ENCODE measurements at regions not wholly inside any gene's neighbourhood (a gene's known extent, or its start where the extent isn't known, plus 50 kb on each side); places are given as distances from the start of the nearest gene placed in this dataset.

- DNase-seq = no peak
Measured at GRCh38 chr4:180156684-180157083, 2086.5 kb upstream of the TENM3 start.

- DNase-seq = no peak
Measured at GRCh38 chr4:180160195-180160983, 2082.8 kb upstream of the TENM3 start.

GRCh38 chr4:180164799-180165198 lies 2078.4 kb upstream of the TENM3 start:
- no peak for DNase-seq

GRCh38 chr4:180169394-180169793 lies 2073.8 kb upstream of the TENM3 start:
- no peak for DNase-seq

GRCh38 chr4:180169966-180170365 lies 2073.2 kb upstream of the TENM3 start:
- DNase-seq = no peak

- no peak for DNase-seq
Measured at GRCh38 chr4:180179146-180179545, 2064.1 kb upstream of the TENM3 start.

GRCh38 chr4:180189666-180190065 lies 2053.5 kb upstream of the TENM3 start:
- DNase-seq = peak; percentile 26

GRCh38 chr4:180190382-180190781 lies 2052.8 kb upstream of the TENM3 start:
- no peak for DNase-seq

- DNase-seq = no peak
Measured at GRCh38 chr4:180197471-180197870, 2045.7 kb upstream of the TENM3 start.

GRCh38 chr4:180203349-180203748 lies 2039.9 kb upstream of the TENM3 start:
- DNase-seq = no peak

GRCh38 chr4:180205276-180205675 lies 2037.9 kb upstream of the TENM3 start:
- DNase-seq = no peak

- DNase-seq = no peak
Measured at GRCh38 chr4:180207921-180208320, 2035.3 kb upstream of the TENM3 start.

GRCh38 chr4:180217070-180217469 lies 2026.1 kb upstream of the TENM3 start:
- DNase-seq = no peak

GRCh38 chr4:180219080-180219479 lies 2024.1 kb upstream of the TENM3 start:
- no peak for DNase-seq

- DNase-seq = no peak
Measured at GRCh38 chr4:180225977-180226376, 2017.2 kb upstream of the TENM3 start.

GRCh38 chr4:180234730-180235129 lies 2008.5 kb upstream of the TENM3 start:
- peak; percentile 13 for DNase-seq

- DNase-seq = no peak
Measured at GRCh38 chr4:180240670-180241069, 2002.5 kb upstream of the TENM3 start.

GRCh38 chr4:180253419-180253818 lies 1989.8 kb upstream of the TENM3 start:
- no peak for DNase-seq

- no peak for DNase-seq
Measured at GRCh38 chr4:180261346-180261745, 1981.9 kb upstream of the TENM3 start.

- DNase-seq = no peak
Measured at GRCh38 chr4:180280076-180280475, 1963.1 kb upstream of the TENM3 start.

- peak; percentile 13 for DNase-seq
Measured at GRCh38 chr4:180280726-180281297, 1962.4 kb upstream of the TENM3 start.

- no peak for DNase-seq
Measured at GRCh38 chr4:180281724-180282123, 1961.5 kb upstream of the TENM3 start.

- DNase-seq = no peak
Measured at GRCh38 chr4:180284267-180284666, 1958.9 kb upstream of the TENM3 start.

GRCh38 chr4:180285796-180286195 lies 1957.4 kb upstream of the TENM3 start:
- no peak for DNase-seq
